MM.1S (cell line): ENCODE measurements at regions not wholly inside any gene's neighbourhood (a gene's known extent, or its start where the extent isn't known, plus 50 kb on each side); places are given as distances from the start of the nearest gene placed in this dataset.

Source experiments
- DNase-seq: peaks from one replicate; pipeline ENCODE4 v3.0.0-alpha.2; 2015
- H2AFZ ChIP-seq: fragments of 300-600 bp; sonication (generic); 2 replicates; pipeline ENCODE4 v1.6.0; 2016; ENCODE audit warnings: antibody characterized with exemption, low read length
- H3F3A ChIP-seq: fragments of 300-600 bp; sonication (generic); 2 replicates; pipeline ENCODE4 v1.6.1; 2016; ENCODE audit warnings: mild to moderate bottlenecking, antibody characterized with exemption, low read length, moderate library complexity, mixed read lengths; ENCODE audit not compliant: insufficient read depth
- H3K27ac ChIP-seq: fragments of 300-600 bp; sonication (generic); 2 replicates; pipeline ENCODE4 v1.5.1; 2016; ENCODE audit warnings: mild to moderate bottlenecking, low read length
- H3K27me3 ChIP-seq: fragments of 300-600 bp; sonication (generic); replicated peaks from 2 replicates; pipeline ENCODE4 v1.6.0; 2016; ENCODE audit warnings: low read length; ENCODE audit not compliant: insufficient read depth
- H3K36me3 ChIP-seq: fragments of 300-600 bp; sonication (generic); replicated peaks from 2 replicates; pipeline ENCODE4 v1.6.1; 2016; ENCODE audit warnings: mild to moderate bottlenecking, low read length, mixed read lengths; ENCODE audit not compliant: insufficient read depth
- H3K4me1 ChIP-seq: fragments of 300-600 bp; sonication (generic); 2 replicates; pipeline ENCODE4 v1.6.1; 2016; ENCODE audit warnings: low read length, mixed read lengths
- H3K4me2 ChIP-seq: fragments of 300-600 bp; sonication (generic); 2 replicates; pipeline ENCODE4 v1.6.0; 2016; ENCODE audit warnings: low read depth, low read length
- H3K4me3 ChIP-seq: fragments of 300-600 bp; sonication (generic); 2 replicates; pipeline ENCODE4 v1.5.1; 2016; ENCODE audit warnings: low read length, mixed read lengths
- H3K79me2 ChIP-seq: fragments of 300-600 bp; sonication (generic); 2 replicates; pipeline ENCODE4 v1.6.1; 2016; ENCODE audit warnings: mixed run types, low read length, mixed read lengths
- H3K9ac ChIP-seq: fragments of 300-600 bp; sonication (generic); 2 replicates; pipeline ENCODE4 v1.6.1; 2016; ENCODE audit warnings: low read length, mixed read lengths
- H3K9me2 ChIP-seq: fragments of 300-600 bp; sonication (generic); replicated peaks from 2 replicates; pipeline ENCODE4 v1.6.1; 2016; ENCODE audit warnings: mild to moderate bottlenecking, low read length, mixed read lengths; ENCODE audit not compliant: insufficient read depth
- H3K9me3 ChIP-seq: fragments of 300-600 bp; sonication (generic); replicated peaks from 2 replicates; pipeline ENCODE4 v1.6.1; 2016; ENCODE audit warnings: mild to moderate bottlenecking, low read length, mixed read lengths; ENCODE audit not compliant: insufficient read depth
- H4K20me1 ChIP-seq: fragments of 300-600 bp; sonication (generic); 2 replicates; pipeline ENCODE4 v1.6.1; 2016; ENCODE audit warnings: mild to moderate bottlenecking, low read length, moderate library complexity, mixed read lengths; ENCODE audit not compliant: insufficient read depth
- CTCF ChIP-seq: fragments of 300-600 bp; sonication (generic); IDR thresholded peaks from 2 replicates; pipeline ENCODE4 v1.5.1; 2016; ENCODE audit warnings: antibody characterized with exemption, low read length, mixed read lengths
- EZH2 ChIP-seq: fragments of 300-600 bp; sonication (generic); optimal IDR thresholded peaks from 2 replicates; pipeline ENCODE3; 2017; ENCODE audit warnings: low read depth, mild to moderate bottlenecking, antibody characterized with exemption, low read length, mixed read lengths
- EZH2phosphoT487 ChIP-seq: fragments of 300-600 bp; sonication (generic); IDR thresholded peaks from 2 replicates; pipeline ENCODE4 v1.6.1; 2018; ENCODE audit warnings: antibody characterized with exemption, low read length

GRCh38 chr1:59027177-59027576, 243.3 kb upstream of the JUN start:
- no peaks in the 10 kb centered on the region for H3K36me3 ChIP-seq
- H3K27me3 ChIP-seq = no peaks in the 10 kb centered on the region
- H3K9me2 ChIP-seq = no peaks in the 10 kb centered on the region
- no peak for DNase-seq
- H3K9ac ChIP-seq = no peak overlapping the region
- no peak overlapping the region for H3K4me2 ChIP-seq
- H3K79me2 ChIP-seq = no peaks in the 10 kb centered on the region
- H3K4me3 ChIP-seq = no peak overlapping the region
- no peaks in the 10 kb centered on the region for H3F3A ChIP-seq
- H3K4me1 ChIP-seq = no peaks in the 10 kb centered on the region
- no peak overlapping the region for H3K27ac ChIP-seq
- no peaks in the 10 kb centered on the region for H4K20me1 ChIP-seq
- H3K9me3 ChIP-seq = no peaks in the 10 kb centered on the region
- no peak for TF ChIP-seq CTCF
- TF ChIP-seq EZH2phosphoT487 = no peak
- no peak for TF ChIP-seq EZH2
- H2AFZ ChIP-seq = no peak overlapping the region

- no peaks in the 10 kb centered on the region for H3K27me3 ChIP-seq
- no peak overlapping the region for H3K4me3 ChIP-seq
- H3K4me1 ChIP-seq = no peaks in the 10 kb centered on the region
- H4K20me1 ChIP-seq = no peaks in the 10 kb centered on the region
- H3K27ac ChIP-seq = no peak overlapping the region
- no peaks in the 10 kb centered on the region for H3K79me2 ChIP-seq
- no peaks in the 10 kb centered on the region for H3F3A ChIP-seq
- H2AFZ ChIP-seq = no peak overlapping the region
- DNase-seq = no peak
- no peak for TF ChIP-seq CTCF
- no peak for TF ChIP-seq EZH2
- no peak for TF ChIP-seq EZH2phosphoT487
- no peak overlapping the region for H3K9ac ChIP-seq
- no peaks in the 10 kb centered on the region for H3K9me3 ChIP-seq
- no peaks in the 10 kb centered on the region for H3K9me2 ChIP-seq
- H3K4me2 ChIP-seq = no peak overlapping the region
- H3K36me3 ChIP-seq = no peaks in the 10 kb centered on the region
These were observed 244.2 kb upstream of the JUN start for GRCh38 chr1:59028048-59028447.

- H2AFZ ChIP-seq = no peak overlapping the region
- no peaks in the 10 kb centered on the region for H3F3A ChIP-seq
- H3K4me1 ChIP-seq = no peaks in the 10 kb centered on the region
- no peaks in the 10 kb centered on the region for H3K9me2 ChIP-seq
- no peak overlapping the region for H3K4me3 ChIP-seq
- no peaks in the 10 kb centered on the region for H4K20me1 ChIP-seq
- H3K27me3 ChIP-seq = no peaks in the 10 kb centered on the region
- H3K79me2 ChIP-seq = no peaks in the 10 kb centered on the region
- no peak overlapping the region for H3K4me2 ChIP-seq
- no peaks in the 10 kb centered on the region for H3K36me3 ChIP-seq
- no peak for DNase-seq
- H3K9ac ChIP-seq = no peak overlapping the region
- TF ChIP-seq EZH2 (no peak), CTCF (no peak), EZH2phosphoT487 (no peak)
- H3K27ac ChIP-seq = no peak overlapping the region
- H3K9me3 ChIP-seq = no peaks in the 10 kb centered on the region
These were observed 245.7 kb upstream of the JUN start for GRCh38 chr1:59029411-59030167.
